ENCODE measurements at regions not wholly inside any gene's neighbourhood (a gene's known extent, or its start where the extent isn't known, plus 50 kb on each side); places are given as distances from the start of the nearest gene placed in this dataset.

DNA sequence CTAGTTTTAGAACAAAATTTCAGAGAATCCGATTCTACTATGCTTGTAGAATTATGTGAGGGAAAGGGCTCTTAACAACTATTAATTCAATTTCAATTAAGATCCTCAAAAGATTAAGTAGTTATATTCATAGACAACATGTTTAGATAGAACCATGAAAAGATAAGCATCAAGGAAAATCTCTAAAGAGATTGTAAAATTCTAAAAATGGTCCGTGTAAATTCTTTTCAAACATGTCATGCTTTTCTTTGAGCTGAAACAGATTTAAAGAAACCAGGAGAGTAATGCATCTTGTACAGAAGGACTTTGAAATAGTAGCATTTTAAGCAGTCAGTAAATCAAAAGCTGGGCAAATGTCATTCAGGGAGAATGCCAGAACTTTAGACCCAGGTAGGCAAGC, 1080.6 kb upstream of the B3GALT2 start:
- DNase-seq (ENCODE audit: low spot score) = no peak

DNA sequence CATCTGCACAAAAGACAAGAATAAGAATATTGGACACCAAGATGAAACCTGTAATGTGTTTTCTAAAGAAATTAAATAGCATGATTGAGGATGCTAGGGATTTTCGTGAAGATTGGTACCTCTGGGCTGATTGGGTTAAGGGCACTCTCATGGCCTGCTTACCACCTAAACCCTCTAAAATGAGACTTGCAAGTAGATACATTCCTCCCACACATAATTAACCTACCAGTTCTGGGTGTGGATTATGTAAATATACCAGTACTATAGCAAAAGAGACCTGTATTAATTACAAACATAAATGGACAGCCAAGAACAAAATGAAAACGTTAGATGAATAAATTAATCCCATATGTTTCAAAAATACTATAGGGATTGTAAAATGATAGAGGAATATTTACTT, 1069.6 kb upstream of the B3GALT2 start:
- no peak for DNase-seq (ENCODE audit: low spot score)

DNA sequence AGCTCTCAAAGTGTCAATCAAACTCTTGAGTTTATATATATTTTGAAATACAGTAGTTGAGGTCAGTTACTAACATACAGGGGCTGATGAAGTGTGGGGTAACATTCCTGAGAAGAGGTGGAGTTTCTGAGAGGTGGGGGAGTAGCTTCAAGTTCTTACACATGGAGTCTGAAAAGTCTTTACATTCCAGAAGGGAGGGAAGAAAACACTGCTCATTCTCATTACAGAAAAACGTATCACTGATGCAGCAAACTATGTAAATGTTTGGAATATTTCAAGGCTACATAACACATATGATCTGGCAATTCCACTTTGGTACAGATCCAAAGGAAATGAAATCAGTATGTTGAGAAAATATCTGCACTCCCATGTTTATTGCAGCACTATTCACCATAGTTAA, 1065.8 kb upstream of the B3GALT2 start:
- DNase-seq (ENCODE audit: low spot score) = no peak

DNA sequence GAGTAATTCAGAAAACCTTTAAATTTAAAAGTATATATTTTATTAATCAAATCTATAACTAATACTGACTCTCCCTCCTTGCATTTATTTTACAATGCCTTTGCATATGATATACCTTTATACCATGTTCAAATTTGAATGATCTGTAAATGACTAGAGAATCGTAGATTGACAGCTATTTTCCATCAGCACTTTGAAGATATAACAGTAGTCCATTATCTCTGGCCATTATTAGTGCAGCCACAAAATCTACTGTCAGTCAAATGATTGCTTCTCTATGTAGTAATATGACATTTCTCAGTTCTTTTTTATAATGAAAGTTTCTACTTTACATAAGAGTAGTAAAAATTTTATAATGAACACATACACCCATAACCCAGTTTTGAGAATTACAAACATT, 1054.8 kb upstream of the B3GALT2 start:
- DNase-seq (ENCODE audit: low spot score) = no peak

DNA sequence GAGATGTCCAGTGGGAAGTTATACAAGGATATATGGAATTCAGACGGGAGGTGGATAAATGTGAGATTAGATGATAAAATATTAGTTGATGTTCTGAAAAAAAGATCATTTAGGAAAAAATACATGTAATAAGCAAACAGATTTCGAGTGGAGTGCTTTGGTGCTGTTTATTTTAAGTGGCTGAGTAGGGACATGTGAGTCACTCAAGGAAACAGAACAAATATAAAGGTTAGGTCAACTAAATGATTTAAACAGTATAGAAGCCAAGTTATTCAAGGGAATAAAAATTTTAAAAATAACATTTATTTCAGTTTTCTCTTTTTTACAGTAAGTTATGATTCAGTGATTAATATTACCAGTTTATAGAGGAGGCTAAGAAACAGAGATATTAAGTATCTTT, 1046.7 kb upstream of the B3GALT2 start:
- DNase-seq (ENCODE audit: low spot score) = no peak

DNA sequence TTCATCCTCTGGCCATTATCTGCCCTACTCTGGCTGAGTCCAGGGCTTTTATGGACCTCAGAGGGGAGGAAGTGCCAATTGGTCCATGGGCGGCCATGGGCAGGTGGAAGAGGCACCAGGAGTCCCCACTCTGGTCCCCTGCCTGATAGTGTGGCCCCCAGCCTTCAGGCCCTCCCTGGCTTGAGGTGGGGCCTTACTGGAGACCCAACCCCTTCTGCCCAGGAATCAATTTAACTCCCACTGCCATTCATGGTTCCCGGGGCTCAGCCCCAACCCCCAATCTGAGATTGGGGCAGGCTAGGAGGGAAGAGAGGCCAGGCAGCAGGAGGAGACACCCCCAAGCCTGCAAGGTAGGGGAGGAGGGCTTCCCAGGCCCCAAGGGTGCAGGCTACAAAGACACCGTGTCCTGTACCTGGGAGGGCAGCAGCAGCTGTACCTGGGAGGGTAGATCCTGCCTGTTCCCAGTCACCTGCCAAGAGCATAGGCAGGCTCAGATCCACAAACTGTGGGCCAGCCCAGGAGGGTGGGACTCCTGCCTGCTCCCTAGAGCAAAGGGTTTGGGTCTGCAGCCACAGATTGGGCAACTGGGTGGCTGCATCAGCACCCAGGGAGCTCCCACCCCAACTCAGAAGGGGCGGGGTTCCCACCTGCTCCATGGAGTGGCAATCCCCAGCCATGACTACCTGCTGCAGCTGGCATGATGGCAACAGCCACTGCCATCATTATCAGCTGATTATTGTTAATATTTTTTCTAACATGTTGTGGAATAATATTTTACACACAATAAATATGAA, 1044.1 kb upstream of the B3GALT2 start:
- DNase-seq (ENCODE audit: low spot score) = no peak

DNA sequence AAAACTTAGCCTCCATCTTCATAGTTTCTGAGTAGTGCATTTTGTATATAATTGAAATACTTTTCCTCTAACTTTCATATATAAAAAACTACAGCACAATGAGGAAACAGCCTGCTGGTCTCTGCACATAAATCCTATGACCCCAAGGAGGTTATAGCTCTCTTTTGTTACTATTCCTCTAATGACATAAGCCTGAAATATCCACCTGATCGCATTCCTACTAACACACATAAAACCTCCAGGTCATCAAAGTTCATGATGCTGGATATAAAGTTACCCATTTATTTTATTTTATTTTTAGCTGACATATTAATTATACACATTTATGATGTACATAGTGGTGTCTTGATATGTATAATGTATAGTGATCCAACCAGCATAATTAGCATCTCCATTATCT, 1042.0 kb upstream of the B3GALT2 start:
- DNase-seq (ENCODE audit: low spot score) = no peak

DNA sequence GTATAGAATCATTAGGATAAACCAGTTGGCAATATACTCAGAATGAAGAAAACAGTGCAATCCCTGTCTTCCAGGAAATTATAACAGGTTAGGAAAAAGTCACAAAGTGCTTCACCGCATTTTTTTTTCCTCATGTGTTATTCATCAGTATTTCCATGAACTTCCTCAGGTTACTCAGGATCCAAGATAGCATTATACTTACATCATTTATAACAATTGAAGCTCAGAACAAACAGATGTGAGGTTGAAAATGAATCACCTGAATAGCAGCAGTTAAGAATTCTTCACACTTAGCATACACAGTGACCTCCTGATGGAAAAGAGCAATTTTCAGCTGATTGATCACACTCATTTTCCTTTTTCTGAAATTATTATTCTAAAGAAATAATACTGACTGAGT, 1040.7 kb upstream of the B3GALT2 start:
- no peak for DNase-seq (ENCODE audit: low spot score)

DNA sequence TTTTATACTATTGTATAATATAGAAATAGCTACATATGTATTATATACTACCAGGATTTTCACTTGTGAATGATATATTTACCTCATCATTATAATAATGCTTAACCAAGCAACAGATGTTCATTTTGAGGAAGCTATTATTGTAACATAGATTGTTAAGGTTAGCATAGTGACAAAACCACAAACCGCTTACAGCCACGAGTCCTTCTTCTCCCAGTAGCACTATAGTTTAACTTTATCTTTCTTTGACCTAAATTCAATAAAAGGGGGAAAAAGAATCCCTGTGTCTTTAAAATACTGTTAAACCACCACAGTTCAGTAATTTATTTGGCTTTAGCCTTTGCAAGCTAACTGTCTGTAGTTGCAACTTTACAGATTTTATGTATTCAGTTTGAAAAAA, 1039.4 kb upstream of the B3GALT2 start:
- DNase-seq (ENCODE audit: low spot score) = peak; percentile 3

DNA sequence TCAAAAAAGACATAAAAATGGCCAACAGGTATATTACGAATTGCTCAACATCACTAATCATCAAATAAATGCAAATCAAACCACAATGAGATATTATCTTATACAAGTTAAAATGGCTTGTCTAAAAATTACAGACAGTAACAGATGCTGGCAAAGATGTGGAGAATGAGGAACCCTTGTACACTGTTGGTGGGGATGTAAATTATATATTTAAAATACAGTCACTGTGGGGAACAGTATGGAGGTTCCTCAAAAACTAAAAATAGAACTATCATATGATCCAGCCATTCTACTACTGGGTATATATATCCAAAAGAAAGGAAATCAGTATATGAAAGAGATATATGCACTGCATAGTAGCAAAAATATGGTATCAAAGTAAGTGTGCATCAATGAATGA, 1037.2 kb upstream of the B3GALT2 start:
- DNase-seq (ENCODE audit: low spot score) = no peak

DNA sequence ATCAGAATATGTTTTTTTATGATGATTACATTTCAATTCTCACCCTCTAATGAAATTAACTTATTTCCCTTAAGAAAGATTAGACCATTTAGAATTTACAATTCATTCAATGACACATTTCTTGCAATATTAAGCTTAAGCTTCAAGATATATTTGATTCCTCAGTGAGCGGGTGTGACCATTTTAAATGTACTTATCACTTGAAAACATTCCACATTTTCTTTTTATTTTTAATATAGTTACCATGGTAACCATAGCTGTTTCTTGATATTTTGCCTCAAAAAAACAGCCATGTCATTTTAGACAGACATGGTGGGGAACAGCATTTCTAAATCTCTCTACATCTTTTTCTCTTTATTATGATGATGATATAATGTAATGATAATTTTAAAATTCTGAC, 1029.0 kb upstream of the B3GALT2 start:
- DNase-seq (ENCODE audit: low spot score) = no peak

DNA sequence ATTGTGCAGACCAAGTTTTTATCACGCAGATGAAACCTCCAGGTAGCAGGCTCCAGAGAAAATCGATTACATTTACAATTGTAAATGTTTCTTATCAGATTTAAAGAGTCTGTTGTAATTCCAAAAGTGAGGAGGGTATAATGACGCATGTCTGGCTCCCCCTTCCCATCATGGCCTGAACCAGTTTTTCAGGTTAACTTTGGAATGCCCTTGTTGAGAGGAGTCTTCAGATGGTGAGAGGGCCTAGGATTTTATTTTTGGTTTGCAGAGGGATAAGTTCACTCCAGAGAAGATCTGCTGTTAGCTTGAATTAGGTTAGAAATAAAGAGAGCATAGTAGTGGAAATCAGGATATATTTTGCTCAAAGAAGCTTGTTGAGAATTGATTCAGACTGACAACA, 1028.3 kb upstream of the B3GALT2 start:
- no peak for DNase-seq (ENCODE audit: low spot score)

DNA sequence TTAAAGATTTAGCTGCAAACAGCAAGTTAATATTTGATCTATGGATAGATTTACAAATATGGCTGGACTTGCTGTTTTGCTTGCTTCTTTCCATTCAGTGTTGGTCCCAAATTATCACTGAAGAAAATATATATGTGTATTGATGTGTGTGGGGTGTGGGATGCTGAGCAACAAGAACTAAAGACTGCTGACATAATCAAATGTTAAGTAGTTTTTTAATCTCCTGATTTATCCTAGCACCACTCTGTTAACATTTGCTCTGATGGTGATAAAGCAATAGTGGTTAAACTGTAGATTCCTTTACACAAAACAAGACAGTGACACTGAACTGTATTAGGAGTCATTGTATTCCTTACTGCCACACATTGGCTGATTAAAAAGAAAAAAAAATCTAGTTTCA, 1023.5 kb upstream of the B3GALT2 start:
- no peak for DNase-seq (ENCODE audit: low spot score)

DNA sequence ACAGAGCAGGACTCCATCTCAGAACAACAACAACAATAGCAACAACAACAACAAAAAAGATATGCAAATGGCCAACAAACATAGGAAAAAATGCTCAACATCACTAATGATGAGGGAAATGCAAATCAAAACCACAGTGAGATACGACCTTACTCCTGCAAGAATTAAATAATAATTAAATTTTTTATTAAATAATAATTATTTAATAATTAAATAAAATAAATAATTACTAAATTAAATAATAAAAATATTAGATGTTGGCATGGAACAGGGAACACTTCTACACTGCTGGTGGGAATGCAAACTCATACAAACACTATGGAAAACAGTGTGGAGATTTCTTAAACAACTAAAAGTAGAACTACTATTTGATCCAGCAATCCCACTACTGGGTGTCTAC, 1022.3 kb upstream of the B3GALT2 start:
- DNase-seq (ENCODE audit: low spot score) = no peak

DNA sequence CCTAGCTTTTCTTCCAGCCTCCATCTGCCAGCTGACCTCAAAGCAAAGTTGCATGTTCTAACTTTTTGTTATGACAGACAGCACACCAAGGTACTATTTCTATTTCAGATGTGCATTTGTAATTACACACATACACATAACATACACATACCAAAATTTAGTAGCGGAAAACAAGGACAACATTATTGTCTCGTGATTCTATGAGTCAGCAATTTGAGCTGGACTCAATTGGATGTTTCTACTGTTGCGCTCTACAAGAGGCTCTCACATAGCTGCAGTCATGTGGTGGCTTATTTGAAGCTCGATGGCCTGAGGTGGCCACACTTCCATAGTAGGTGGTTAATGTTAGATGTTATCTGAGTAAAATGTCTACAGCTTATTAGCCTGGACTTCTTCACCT, 1010.1 kb upstream of the B3GALT2 start:
- no peak for DNase-seq (ENCODE audit: low spot score)

DNA sequence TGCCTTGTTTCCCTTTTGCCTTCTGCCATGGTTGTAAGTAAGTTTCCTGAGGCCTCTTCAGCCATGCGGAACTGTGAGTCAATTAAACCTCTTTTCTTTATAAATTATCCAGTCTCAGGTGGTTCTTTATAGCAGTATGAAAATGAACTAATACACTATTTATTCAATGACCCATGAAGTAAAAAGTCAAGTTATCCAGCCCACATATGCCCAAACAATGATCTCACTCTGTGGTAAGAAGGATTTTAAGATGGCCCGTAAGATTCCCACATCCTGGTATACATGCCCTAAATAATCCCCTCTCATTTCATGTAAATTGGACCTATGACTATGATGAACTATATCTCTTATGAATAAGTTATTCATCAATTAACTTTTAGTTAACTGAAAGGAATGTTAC, 1008.3 kb upstream of the B3GALT2 start:
- no peak for DNase-seq (ENCODE audit: low spot score)

DNA sequence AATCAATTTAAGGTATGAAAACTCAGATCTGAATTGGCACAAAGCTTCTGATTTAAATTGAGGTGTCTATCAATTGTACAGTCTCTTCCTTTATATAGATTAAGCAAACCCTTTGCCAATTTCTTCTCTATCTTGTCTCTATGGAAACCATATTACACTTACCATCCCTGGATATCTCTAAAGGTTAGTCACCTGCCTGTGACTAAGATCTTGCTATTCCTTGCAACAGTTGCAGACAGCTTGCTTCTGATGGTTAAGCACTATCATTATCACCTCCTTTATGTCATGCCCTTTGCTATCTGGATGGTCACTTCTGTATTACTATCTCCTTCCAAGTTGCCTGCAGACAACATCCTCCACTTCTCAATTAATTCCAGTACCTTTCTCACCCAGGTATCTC, 998.6 kb upstream of the B3GALT2 start:
- DNase-seq (ENCODE audit: low spot score) = no peak

DNA sequence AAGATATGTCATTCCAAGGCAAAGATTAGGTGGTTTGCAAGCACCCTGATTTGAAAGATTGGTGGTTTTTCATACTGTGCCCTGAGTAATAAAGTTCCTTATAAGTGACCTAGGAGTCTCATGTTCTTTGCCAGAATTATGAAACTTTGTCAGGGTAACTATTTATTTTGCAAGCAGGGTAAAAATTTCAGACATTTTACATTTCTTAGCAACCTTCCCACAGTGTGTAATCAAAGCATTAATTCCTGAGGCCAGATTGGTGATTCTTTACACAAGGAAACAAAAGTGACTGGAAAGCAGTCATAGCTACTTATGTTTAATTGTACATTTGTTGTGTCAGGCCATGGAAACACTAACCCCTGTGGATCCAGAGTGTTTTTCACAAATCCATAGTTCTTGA, 998.0 kb upstream of the B3GALT2 start:
- no peak for DNase-seq (ENCODE audit: low spot score)

DNA sequence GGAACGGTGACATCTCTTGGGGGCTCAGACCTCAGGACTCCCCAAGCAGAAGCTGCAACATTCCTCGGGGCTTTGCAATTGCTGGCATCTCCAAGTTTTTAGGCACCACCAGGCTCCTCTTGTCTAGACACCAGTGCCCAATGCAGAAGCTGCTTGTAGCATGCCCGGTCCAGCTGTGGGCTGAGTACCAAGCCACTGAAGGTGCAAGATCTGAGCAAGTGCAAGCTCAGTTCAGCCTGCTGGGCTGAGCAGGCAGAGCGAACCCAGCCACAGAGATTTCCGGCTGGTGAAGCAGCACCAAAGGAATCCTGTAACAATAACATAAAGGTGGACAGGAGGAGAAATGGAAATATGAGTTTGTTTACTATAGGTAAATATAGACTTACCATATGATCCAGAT, 995.4 kb upstream of the B3GALT2 start:
- no peak for DNase-seq (ENCODE audit: low spot score)

DNA sequence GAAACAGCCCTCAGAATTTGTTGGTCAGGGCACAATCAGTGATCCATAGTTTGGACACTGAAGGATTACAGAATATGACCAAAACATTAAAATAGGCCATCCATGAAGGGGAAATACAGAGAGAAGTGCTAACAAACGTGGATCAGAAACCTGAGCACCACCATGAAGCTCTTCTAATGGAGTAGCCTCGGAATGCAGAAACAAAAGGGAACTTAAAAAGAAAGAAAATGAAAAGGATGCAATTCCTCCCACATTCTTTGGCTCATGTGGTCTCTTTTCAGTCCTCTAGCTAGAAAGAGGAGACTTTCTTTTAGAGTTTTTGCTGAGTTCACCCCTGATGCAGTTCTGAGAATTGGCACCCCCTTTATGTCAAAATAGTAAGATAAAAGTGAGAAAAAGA, 989.8 kb upstream of the B3GALT2 start:
- no peak for DNase-seq (ENCODE audit: low spot score)

DNA sequence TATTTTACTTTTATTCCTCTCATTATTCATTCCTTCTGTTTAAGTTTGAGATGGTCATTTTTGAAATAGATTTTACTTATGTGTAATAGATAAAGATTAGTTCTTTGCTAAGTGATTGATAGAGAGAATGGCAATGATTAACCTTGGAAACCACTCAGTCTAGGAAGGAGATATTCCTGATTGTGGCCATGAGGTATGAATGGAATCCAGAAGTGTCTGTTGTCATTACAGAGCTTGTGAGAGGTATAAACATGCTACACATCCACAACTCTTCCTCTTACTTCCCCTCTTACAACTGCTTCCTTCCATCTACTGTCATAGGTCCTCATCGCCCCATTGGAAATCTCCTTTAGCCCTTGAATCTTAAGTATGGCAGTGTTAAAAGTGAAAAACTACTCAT, 988.8 kb upstream of the B3GALT2 start:
- DNase-seq (ENCODE audit: low spot score) = no peak

DNA sequence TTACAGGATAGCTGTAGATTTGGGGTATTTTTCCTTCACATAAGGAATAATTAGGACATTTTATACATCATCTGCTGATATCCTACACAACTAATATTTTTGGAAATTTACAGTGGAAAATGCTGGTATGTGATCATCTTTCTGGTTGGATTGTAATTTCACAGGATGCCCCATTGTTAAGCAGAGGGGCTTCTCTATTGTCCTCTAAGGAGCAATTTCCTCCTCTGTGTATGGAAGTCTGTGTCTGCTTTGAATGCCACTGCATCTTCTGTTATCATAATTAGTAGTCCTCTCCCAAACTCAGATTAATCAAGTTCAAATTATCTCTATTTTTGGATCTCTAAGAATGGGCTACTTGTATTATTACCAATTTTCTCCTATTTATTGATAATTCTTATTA, 988.1 kb upstream of the B3GALT2 start:
- DNase-seq (ENCODE audit: low spot score) = no peak

DNA sequence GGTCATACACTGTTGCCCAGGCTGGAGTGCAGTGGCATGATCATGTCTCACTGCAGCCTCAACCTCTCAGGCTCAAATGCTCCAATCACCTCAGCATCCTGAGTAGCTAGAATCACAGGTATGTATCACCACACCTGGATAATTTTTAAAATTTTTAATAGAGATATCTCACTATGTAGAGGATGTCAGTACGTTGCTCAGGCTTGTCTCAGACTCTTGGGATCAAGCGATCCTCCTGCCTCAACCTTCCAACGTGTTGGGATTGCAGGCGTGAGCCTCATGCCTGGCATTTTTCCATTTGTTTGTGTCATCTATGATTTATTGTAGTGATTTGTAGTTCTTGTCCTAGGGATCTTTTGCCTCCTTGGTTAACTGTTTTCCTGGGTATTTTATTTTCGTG, 985.2 kb upstream of the B3GALT2 start:
- no peak for DNase-seq (ENCODE audit: low spot score)

DNA sequence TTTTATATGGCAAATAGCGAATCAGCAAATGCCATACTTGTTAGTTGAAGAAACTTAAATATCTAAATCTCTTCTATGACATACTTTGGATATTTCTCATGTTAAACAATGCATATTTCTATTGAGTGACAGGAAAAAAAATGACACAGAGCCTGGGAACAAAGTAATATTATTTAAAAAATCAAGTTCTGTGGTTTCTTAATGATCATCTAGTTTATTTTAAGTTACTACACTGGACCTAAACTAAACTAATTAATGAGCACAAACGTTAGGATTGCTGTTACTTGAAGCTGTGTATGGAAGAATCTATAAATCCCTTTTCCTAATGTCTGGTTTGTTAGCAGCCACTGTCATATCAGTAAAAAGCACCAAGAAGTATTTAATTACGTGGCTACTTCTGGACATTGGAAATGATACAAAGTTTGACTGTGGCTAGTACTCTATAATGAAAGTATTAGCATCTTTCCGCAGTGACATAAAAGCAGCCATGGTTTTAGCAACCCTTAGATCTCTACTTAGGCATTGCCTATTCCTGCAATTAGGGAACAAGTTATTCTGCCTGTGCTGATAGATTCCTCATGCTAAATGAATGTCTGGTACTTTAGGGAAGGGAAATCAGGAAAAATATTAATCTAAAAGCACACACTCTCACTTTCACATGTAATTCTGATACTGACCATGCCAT, 981.7 kb upstream of the B3GALT2 start:
- DNase-seq (ENCODE audit: low spot score) = no peak
